Glutamatergic neuron (in vitro differentiated cells): ENCODE measurements at regions not wholly inside any gene's neighbourhood (a gene's known extent, or its start where the extent isn't known, plus 50 kb on each side); places are given as distances from the start of the nearest gene placed in this dataset.

ENCODE experiments used
- DNase-seq: peaks from one replicate; pipeline ENCODE4 v3.0.0; 2022
- H3K27ac Mint-ChIP-seq: one replicate; pipeline ENCODE4 v1.8.0; 2020; ENCODE audit warnings: mild to moderate bottlenecking, mixed read lengths, inconsistent platforms; ENCODE audit not compliant: unreplicated experiment
- H3K27me3 Mint-ChIP-seq: one replicate; pipeline ENCODE4 v1.8.0; 2020; ENCODE audit warnings: mild to moderate bottlenecking, moderate library complexity, mixed read lengths, inconsistent platforms; ENCODE audit not compliant: unreplicated experiment
- H3K36me3 Mint-ChIP-seq: one replicate; pipeline ENCODE4 v1.8.0; 2020; ENCODE audit warnings: mild to moderate bottlenecking, mixed read lengths, inconsistent platforms; ENCODE audit not compliant: unreplicated experiment
- H3K4me1 Mint-ChIP-seq: one replicate; pipeline ENCODE4 v1.8.0; 2020; ENCODE audit warnings: mild to moderate bottlenecking, low read depth, mixed read lengths, inconsistent platforms; ENCODE audit not compliant: unreplicated experiment
- H3K4me3 Mint-ChIP-seq: one replicate; pipeline ENCODE4 v1.8.0; 2020; ENCODE audit warnings: mild to moderate bottlenecking, mixed read lengths, inconsistent platforms; ENCODE audit not compliant: unreplicated experiment
- H3K9me3 Mint-ChIP-seq: one replicate; pipeline ENCODE4 v1.8.0; 2020; ENCODE audit warnings: mild to moderate bottlenecking, moderate library complexity, mixed read lengths, inconsistent platforms; ENCODE audit not compliant: unreplicated experiment
- TF ChIP-seq, protein P1 (sequence below): fragments of 200-600 bp; sonication (generic); IDR thresholded peaks from one replicate; pipeline ENCODE4 v1.5.0; 2021; ENCODE audit not compliant: partially characterized antibody, unreplicated experiment

DNA sequence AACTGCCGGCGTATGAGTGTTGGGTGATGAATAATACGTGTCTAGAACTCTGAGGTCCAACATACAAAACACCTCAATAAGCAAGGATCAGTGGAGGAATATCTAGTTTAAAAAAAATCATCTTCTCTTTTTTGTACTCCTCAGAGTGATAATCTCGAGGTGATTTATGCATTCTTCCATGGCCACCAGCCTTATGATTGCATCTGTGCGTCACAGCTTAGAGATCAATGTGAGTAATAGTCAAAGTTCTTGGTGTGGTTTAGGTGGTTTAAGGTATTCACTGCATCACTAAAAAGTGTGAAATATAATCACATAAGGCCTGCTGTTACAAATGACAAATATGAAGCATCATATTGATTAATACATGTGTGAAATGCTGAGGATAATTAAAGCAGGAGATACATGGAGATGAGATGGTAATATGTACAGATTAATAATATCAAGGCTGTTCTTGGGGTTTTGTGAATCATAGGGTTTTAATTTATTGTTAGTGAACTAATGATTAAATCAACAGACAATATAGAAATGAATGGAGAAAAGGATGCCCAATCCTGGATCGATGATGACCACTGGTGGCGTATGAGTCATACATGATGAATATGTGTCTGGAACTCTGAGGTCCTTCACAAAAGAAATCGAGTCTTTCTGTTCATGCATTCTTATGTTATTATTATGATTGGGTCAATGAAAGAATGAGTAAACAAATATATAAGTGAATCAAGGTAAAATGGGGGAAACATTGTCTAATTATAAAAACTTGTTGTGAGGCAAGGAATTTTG, 68.8 kb upstream of the RTL1 start:
- TF ChIP-seq, protein P1, sequence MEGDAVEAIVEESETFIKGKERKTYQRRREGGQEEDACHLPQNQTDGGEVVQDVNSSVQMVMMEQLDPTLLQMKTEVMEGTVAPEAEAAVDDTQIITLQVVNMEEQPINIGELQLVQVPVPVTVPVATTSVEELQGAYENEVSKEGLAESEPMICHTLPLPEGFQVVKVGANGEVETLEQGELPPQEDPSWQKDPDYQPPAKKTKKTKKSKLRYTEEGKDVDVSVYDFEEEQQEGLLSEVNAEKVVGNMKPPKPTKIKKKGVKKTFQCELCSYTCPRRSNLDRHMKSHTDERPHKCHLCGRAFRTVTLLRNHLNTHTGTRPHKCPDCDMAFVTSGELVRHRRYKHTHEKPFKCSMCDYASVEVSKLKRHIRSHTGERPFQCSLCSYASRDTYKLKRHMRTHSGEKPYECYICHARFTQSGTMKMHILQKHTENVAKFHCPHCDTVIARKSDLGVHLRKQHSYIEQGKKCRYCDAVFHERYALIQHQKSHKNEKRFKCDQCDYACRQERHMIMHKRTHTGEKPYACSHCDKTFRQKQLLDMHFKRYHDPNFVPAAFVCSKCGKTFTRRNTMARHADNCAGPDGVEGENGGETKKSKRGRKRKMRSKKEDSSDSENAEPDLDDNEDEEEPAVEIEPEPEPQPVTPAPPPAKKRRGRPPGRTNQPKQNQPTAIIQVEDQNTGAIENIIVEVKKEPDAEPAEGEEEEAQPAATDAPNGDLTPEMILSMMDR, result no peak
- no peak overlapping the region for H3K27ac Mint-ChIP-seq
- no peaks in the 10 kb centered on the region for H3K27me3 Mint-ChIP-seq
- H3K4me1 Mint-ChIP-seq, result no peaks in the 10 kb centered on the region
- H3K9me3 Mint-ChIP-seq, result no peaks in the 10 kb centered on the region
- no peak for DNase-seq
- no peaks in the 10 kb centered on the region for H3K36me3 Mint-ChIP-seq
- no peak overlapping the region for H3K4me3 Mint-ChIP-seq

DNA sequence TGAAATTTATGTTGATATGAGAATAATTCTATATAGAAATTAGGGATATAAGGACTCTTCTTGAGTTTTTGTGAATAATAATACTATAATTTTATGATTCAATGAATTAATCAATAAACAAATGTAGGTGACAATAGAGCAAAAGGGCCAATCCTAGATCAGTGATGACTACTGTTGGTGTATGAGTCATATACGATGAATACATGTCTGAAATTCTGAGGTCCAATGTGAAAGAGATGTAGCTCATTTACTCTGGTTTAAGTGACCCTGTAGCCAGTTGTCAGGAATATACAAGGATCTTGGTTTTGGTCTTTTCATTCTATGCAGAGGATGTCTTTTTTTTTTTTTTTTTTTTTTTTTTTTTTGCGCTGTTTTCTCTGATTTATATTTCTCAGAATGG, 72.1 kb upstream of the RTL1 start:
- TF ChIP-seq, protein P1, result no peak
- Mint-ChIP-seq H3K4me1 (no peaks in the 10 kb centered on the region), H3K27ac (no peak overlapping the region), H3K36me3 (no peaks in the 10 kb centered on the region), H3K4me3 (no peak overlapping the region), H3K9me3 (no peaks in the 10 kb centered on the region), H3K27me3 (no peaks in the 10 kb centered on the region)
- DNase-seq, result no peak

DNA sequence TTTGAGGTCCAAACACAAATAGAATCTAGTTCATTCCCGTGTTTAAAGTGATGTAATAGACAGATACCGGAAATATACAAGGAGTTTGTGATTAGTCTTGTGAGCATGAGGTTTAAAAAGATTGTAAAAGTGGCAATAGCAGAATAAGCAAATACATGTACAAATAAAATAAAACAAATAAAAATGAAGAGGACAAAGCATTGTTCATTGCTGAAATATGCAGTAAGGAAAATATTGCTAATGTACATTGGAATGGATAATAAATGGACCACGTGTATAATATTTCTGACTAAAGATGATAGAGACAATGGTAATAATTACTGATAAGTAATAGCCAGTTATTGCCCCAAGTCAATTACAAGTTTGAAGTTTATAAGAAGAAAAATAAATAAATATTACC, 75.6 kb upstream of the RTL1 start:
- Mint-ChIP-seq H3K9me3 (no peaks in the 10 kb centered on the region), H3K36me3 (no peaks in the 10 kb centered on the region), H3K27ac (no peak overlapping the region), H3K4me1 (no peaks in the 10 kb centered on the region), H3K4me3 (no peak overlapping the region), H3K27me3 (no peaks in the 10 kb centered on the region)
- TF ChIP-seq, protein P1, result no peak
- no peak for DNase-seq

DNA sequence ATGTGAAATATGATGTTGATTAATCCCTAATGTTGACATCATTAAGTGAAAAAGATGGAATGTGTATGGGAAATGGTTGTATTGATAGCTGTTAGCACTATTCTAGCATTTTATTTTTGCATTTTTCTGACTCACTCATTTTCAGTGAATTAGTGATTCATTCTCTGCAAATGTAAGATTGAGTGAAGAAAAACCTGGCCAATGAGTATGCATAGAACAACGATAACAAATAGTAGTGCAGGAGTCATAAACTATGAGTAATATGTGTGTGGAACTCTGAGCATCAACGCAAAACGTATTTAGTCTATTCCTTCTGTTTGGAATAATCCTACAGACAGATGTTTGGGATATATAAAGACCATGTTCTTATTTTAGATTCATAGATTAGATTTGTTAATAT, 76.3 kb upstream of the RTL1 start:
- no peak for DNase-seq
- Mint-ChIP-seq H3K9me3 (no peaks in the 10 kb centered on the region), H3K4me3 (no peak overlapping the region), H3K4me1 (no peaks in the 10 kb centered on the region), H3K27me3 (no peaks in the 10 kb centered on the region), H3K27ac (no peak overlapping the region), H3K36me3 (no peaks in the 10 kb centered on the region)
- TF ChIP-seq, protein P1, result no peak

DNA sequence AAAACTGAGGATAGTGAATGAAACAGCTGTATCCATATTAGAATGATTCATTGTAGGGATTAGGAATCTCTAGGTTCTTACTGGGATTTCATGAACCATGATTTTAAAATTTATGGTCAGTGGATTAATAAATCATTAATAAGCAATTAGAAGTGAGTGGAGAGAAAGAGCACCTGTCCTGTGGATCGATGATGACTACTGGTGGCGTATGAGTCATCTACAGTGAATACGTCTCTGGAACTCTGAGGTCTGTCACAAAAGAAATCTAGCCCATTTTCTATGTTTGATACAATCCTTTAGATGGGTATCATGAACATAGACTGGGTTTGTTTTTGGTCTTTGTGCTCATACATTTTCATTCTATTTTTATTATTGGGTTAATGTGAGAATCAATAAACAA, 77.3 kb upstream of the RTL1 start:
- H3K36me3 Mint-ChIP-seq, result no peaks in the 10 kb centered on the region
- H3K4me3 Mint-ChIP-seq, result no peak overlapping the region
- DNase-seq, result no peak
- no peak overlapping the region for H3K27ac Mint-ChIP-seq
- no peaks in the 10 kb centered on the region for H3K4me1 Mint-ChIP-seq
- no peaks in the 10 kb centered on the region for H3K27me3 Mint-ChIP-seq
- no peaks in the 10 kb centered on the region for H3K9me3 Mint-ChIP-seq
- TF ChIP-seq, protein P1, result no peak
